Neural progenitor cell (in vitro differentiated cells): ENCODE measurements at regions not wholly inside any gene's neighbourhood (a gene's known extent, or its start where the extent isn't known, plus 50 kb on each side); places are given as distances from the start of the nearest gene placed in this dataset.

Experiments used
- CTCF ChIP-seq: fragments of 200-600 bp; sonication (generic); IDR thresholded peaks from 2 replicates; pipeline ENCODE4 v1.5.1; 2017; ENCODE audit warnings: antibody characterized with exemption, mild to moderate bottlenecking
- EZH2 ChIP-seq: fragments of 200-600 bp; sonication (generic); IDR thresholded peaks from 2 replicates; pipeline ENCODE4 v1.6.1; 2017; ENCODE audit warnings: antibody characterized with exemption, mild to moderate bottlenecking, moderate library complexity

GRCh38 chr2:43171789-43172188 lies 54.6 kb downstream of the ZFP36L2 start:
- TF ChIP-seq CTCF (no peak), EZH2 (no peak)
